Activated CD4-positive, alpha-beta T cell treated with anti-CD3 and anti-CD28 coated beads, Interleukin-2, amount 50 U/mL, for 4 hours (primary cell): ENCODE measurements at regions not wholly inside any gene's neighbourhood (a gene's known extent, or its start where the extent isn't known, plus 50 kb on each side); places are given as distances from the start of the nearest gene placed in this dataset.

Experiments
- DNase-seq, 2 experiments: peaks; one replicate each; pipeline ENCODE4 v3.0.0-alpha.2; 2020

DNA sequence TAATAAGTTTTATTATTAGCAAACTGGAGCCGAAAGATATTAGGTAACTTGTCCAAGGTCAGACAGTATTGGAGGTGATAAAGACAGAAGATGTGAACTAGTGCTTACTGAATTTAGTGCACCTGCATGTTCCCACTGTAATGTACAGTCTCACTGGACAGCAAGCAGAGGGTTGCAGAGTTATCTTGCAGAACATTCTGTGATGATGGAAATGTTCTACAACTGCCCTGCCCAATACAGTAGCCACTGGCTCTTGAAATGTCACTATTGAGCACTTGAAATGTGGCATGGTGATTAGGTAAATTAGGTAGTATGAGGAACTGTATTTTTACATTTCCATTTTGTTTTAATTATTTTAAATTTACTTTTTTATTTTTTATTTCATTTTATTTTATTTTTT lies 356.6 kb downstream of the EPHA4 start:
- DNase-seq = no peak

DNA sequence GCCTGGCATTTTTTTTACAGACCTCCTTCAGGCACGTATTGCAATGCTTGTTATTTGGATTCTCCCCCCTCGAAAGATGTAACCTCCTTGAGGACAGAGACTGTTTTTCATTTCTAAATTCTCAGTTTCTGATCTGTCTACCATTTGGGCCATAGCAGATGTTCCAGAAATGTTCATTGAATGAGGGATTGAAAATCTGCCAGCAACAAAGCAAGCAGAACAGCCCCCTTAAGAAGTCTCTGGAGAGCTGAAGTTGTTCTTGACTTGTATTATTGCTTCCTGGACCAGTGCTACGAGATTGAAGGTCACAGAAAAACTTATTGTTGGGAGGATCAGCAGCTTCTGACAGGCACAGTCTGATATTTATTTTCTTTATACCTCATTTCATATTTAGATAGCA lies 355.5 kb downstream of the EPHA4 start:
- no peak for DNase-seq

DNA sequence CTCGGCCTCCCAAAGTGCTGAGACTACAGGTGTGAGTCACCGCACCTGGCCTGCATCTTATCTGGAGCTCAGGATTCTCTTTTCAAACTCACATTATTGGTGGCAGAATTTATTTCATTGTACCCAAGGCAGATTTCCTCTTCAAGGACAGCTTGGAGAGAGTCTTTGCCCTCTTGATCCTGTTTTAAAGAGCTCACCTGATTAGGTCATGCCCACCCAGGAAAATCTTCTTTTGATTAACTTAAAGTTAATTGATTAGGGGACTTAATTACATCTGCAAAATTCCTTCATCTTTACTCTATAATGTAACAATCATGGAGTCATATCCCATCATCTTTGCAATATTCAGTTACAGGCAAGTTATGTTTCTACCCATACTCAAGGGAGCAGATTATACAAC lies 346.4 kb downstream of the EPHA4 start:
- no peak for DNase-seq

DNA sequence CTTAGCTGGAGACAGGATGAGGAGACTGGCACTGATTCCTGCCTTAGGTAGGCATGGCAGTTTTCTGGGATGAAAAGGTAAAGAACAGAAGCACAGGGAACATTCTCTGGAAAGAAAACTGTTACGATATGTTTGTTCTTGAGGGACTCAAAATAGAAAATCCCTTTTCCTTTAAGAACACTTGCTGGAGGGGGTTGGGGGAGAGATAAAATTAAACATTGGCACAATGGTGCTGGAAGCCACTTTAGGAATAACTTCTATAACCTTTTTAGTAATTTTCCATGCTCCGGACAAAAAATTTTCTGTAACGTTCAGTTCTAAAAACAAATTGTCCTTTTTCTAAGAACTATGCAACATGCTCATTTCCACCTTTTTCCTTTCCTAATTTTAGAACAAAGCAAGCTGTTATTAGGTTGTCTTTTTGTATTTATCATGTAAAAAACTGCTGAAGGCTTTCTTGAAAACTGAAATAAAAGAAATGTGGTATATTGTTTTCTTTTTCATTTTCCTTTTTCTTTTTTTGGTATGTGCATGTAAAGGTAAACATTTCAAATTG lies 343.8 kb downstream of the EPHA4 start:
- DNase-seq = no peak

DNA sequence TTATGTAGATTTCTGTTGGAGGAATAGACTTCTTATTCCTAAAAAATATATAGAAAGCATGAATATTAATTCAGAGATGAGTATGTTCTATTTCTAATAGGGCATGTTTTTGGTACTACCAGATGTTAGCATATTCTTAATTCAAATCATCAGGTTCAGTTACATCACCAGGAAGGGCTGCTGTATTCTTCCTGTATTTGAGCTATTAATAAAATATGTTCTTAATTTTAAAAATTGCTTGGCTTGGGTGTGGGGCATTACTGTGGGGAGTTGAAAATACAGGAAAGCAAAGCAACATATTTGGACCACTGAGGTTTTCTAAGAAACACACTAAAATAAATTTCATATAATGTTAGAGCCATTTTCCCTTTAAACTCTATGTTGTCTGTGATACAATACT lies 343.0 kb downstream of the EPHA4 start:
- no peak for DNase-seq

DNA sequence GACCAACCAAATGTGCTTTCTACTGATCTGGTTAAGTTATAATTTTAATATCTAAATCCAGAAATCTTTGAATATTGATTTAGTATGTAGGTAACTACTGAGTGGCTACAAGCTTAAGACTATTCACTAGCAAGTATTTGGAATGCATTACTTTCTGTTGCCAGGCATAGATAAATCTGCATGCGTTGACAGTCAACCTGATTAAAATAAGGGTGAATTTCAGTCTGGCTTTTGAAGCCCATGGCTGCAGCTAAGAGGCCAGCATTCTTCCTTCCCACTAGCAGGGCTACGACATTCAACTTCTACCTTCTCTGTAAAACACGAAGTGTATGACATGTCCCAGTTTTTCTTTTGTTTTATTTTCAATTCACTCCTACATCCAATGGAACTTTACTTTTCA lies 340.6 kb downstream of the EPHA4 start:
- DNase-seq = no peak

DNA sequence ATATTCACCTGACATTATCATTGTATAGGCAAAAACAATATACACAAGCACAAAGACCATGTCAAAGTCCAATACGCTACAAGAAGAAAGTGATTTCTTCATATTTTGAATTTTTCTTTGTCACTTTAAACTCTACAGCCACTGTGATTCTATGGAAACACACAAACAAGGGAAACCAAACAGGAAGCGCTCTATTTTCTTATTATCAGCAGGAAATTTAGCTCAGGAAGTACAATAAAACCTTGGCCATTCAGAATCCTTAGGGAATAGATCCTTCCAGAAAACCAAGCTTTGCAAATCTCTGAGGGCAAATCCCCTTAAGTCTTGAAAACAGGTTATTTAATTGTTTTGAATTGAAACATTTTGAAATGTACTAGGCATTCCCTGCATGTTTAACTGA lies 336.2 kb downstream of the EPHA4 start:
- no peak for DNase-seq

DNA sequence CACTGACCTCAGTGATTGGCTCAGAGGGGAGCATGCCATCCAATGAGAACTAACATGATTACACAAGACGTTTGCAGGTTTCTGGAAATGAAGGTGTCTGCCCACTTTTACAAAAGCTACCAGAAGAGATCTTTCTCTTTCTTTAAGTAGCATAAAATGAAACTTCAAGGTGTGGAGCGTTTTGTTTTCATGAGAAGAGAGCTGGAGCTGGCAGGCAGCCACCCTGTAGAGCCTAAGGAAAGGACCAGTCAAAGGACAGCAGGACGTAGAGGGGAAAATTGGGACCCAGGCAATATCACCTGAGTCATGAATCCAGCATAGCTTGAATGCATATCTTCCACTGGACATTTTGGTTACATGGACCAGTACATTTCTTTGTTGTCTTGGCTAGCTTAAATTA lies 331.0 kb downstream of the EPHA4 start:
- DNase-seq = no peak

DNA sequence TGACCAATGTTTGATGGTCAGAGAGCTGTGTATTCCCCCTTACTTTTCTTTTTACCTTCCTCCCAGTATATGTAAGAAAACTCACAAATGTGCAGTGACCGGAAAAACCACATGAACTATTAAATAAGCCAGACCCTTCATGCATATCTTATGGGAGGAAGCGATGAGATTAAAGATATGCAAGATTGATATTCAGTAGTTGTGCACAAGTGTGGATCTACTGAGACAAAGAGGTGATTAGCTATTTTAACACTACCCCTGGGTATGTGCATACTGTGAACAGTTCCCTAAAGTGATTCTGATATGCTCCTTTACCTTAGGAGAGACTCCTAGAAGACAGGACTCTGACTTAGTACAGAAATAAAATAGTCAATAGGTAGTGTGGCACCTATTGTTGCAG lies 328.3 kb downstream of the EPHA4 start:
- DNase-seq = no peak

DNA sequence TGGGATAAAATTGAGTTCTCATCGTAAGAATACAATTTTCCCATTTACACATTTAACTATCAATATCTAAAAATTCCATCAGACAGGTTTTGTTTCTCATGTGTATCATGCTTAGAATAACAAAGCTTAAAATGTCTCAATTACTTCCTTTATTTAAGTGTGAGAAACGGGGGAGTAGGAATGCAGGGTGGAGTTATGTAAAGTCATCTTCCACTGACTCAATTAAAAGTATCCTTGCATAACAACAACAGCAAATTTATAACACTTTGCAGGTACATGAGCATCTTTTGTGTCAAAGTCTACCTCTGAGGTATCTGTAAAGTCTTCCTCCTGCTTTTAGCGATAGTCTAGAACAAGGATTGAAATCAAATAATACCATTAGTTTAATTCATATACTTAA lies 327.1 kb downstream of the EPHA4 start:
- no peak for DNase-seq

DNA sequence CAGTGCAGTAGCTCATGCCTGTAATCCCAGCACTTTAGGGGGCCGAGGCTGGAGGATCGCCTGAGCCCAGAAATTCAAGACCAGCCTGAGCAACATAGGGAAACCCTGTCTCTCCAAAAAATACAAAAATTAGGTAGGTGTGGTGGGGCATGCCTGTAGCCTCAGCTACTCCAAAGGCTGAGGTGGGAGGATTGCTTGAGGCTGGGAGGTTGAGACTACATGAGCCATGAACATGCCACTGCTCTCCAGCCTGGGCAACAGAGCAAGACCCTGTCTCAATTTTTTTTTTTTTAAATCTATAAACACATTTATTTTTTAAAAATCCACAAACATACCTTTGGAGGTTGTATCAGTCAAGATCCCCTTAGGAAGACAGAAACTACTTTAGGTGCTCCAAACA lies 326.3 kb downstream of the EPHA4 start:
- DNase-seq = no peak

DNA sequence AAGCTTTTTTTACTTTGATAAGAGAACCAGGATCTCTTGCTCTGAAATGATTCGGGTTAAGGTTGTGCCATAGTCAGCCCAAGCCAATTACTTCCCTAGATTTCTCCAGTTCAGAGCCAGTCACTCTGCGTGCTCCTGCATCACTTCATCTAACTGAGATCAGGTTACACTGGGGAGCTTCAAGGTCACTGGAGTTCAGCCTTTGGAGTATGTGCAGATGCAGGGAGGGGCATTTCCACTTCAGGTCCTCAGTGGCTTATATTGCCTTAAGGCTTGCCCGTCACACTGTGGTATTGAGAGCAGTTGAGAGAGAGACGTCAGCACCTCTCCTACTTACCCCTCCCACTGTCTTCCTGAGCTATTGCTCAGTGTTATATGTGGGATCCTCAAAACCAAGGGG lies 317.8 kb downstream of the EPHA4 start:
- no peak for DNase-seq

DNA sequence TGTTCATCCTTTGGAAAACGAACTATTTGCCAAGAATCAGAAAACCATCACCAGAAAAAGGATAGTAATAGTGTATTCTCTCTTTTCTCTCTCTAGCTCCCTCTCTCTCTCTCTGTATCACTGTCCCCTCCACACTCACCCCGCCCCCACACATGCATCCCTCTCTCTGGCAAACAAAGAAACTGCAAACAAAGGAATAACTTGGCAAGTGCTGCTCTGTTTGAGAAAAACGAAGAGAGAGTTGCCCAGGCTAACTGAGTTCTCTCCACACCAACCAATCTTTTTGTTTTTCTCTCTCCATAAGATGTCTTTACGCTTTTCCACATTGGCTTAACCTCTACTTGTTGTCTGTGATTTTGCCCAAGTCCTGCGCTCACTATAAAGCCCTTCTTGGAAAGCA lies 316.2 kb downstream of the EPHA4 start:
- no peak for DNase-seq

DNA sequence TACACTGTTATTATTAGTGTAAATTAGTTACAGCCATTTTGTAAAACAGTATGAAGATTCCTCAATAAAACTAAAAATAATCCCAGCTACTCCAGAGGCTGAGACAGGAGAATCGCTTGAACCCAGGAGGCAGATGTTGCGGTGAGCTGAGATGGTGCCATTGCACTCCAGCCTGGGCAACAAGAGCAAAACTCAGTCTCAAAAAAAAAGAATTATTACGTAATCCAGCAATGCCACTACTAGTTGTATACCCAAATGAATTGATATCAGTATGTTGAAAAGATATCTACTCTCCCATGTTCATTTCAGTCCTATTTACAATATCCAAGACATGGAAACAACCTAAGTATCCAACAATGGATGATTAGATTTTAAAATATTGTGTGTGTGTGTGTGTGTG lies 313.6 kb downstream of the EPHA4 start:
- DNase-seq = no peak

DNA sequence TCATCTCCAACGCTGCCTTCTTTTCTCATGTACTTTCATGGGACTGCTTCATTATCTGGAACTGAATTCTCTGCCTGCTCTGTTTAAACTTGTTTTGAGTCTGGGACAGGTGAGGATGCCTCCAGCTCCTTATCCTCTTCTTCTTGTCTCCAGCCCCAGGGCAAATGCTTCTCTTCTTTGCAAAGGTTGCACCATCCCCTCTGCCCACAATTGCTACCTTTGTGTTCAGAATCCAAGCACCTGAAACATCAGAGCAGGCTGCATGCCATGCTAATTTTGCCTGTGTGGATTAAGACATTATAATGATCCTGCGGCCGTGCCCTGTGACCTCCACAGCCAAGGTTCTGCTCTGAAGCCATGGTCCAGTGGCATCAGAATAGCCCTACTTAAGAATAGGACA lies 309.5 kb downstream of the EPHA4 start:
- DNase-seq = no peak

DNA sequence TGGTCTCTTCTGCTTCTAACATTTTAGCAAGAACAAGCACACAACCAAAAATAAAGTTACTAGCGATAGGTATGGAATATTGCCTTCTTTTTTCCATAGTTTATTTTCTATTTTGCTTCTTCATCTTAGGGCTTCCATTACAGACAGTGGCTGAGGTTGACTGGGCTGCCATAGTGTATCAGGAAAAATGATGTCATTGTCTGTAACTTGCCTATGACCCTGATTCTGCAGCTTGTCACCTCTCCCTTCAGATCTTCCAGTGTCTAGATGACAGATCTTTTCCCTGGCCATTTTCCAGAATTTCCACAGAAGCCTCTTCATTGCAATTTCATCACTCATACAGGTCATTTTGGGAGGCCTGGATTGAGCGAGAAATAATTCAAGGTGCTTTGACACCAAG lies 308.5 kb downstream of the EPHA4 start:
- no peak for DNase-seq

DNA sequence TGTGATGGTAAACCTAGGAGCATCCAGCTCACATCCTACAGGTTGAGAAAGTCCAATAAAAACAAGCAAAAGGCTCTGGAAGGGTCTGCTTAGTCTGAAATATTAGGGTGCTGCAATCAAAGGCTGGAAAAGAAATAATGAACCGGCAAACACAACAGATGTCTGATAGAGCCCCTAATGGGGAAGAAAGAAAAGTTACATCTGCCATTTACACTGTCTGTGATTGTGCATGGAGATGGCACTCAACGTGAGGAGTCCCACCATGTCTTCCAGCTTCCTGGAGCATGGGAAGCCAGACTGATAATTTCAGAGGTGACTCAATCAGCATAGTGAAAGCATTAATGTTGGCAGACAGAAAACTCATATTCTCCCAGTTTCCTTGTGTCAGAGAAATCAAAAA lies 307.8 kb downstream of the EPHA4 start:
- no peak for DNase-seq

DNA sequence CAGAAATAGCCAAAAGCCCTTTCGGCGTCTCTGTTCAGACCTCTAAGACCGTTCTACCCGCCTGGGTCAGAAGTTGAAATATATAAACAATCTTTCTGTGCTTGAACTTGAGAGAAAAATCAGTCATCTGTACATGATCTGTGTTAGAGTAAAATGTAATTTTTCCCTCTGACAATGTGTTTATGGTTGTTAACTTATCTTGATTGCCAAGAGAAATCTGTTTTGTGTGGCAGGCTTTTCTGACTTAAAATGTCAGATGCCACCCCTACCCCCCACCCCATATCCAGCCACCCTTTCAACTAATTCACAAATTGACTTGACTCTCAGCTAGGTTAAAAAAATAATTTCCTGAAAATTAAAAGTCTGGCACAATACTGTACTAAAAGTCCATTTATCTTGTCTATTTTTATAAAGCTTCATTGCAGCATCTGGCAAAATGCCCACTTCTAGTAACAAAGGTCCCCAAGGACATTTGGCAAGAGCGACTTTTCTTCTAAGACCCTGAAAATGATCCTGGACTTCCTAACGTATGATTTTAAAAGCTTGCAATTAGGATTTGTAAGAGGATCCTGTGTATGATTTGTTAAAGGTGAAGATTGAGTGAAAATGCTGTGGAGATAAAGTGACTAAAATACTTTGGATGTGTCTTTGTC lies 304.2 kb downstream of the EPHA4 start:
- DNase-seq = no peak

DNA sequence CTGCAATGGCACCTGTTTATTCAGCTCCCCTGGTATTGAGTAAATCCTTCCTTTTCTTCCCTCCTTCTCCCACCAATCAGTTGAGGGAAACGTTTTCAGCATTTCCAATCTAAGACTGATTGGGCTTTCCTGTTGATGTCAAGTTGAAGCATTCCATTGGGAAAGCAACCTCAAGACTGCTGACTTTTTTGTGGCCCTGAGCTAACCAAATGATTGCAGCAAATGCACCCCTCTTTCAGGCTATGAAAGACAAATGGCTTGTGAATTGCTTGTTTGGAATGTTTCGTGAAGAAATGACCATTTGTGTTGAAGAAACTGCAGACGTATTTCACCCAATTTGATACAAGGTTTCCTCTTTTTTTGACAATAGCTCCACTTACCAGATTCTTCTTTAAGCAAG lies 303.5 kb downstream of the EPHA4 start:
- no peak for DNase-seq

DNA sequence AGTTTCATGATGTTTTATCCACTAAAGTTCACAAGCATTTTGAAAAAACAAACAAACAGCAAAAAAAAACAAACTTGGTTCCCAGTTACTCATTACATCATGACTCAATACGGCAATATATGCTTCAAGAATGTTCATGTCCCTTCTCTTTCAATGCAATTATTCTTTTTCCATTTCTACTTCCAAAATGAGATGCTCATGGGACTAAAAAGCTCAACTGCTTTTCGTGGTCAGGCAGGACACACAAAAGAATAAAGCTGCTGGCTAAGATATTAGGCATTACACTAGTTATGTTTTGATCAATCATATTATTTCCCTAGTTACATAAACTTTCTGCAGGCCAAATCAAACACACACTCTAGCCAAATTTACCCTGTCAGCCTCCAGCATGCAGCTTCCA lies 301.3 kb downstream of the EPHA4 start:
- DNase-seq = no peak

DNA sequence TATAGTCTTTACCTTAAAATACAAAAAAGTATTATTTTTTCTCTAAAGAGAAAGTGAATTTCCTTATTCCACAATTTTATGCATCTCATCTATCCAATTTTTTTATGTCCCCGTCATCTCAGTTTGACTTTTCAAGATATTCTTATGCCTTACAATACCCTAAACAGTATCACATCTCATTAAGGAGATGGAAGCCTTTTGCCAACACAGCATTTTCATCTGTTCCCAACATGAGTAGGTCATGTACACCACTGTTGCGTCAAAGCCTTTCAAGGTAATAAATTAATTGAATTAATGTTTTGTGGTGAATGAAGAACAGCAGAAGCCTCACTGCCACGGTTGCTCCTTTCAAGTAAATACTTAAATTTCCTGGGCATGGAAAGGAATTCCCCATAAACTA lies 299.4 kb downstream of the EPHA4 start:
- DNase-seq = no peak

DNA sequence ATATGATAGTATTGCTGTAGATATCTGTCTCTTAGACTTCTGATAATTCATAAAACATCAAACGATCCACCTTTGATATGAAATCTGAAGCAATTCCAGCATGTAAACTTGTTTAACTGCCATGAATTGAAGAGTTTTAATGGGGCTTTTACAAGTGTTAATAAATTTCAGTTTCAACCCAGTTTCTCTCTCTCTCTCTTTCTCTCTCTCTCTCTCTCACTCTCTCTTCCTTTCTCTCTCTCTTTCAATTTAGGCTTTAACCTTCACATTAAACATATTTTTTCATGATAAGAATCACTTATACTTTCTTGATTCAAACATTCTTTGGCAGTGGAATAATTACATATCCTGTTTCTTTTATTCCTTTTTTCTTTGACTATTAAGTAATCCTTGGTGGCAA lies 296.1 kb downstream of the EPHA4 start:
- DNase-seq = no peak

DNA sequence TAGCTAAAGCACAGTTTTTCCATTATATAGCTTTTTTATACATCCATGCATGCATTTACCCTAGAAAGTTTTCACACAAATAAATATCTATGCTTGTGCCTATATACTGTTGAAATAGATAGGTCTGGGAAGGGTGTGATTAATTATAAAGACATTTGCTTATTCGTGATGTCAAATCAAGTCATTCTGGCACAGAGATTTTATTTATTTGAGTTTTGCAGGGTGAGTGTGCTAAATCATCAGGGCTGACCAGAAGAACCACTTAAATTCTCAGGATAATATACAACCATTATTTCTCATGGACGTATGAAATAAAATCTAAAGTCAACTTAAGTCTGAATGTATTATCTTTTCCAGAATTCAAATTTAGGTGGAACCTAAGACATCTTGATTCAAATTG lies 295.5 kb downstream of the EPHA4 start:
- DNase-seq = no peak

DNA sequence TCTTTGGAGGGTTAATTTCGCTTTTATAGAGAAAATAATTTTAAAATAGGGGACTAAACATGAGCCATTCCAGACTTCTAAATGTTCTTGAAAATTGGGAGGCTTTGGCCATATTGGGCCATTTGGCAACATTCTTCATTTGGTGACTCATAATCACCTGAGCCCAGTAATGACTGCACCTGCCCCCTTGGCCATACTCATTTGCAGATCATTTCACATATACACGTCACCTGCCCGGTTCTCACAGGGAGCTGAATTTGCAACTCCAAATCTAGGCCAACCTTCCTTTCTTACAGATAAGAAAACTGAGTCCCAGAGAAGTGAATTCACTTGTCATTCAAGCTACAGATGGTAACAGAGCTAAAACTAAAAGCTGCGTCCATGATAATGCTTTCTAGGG lies 289.7 kb downstream of the EPHA4 start:
- no peak for DNase-seq

DNA sequence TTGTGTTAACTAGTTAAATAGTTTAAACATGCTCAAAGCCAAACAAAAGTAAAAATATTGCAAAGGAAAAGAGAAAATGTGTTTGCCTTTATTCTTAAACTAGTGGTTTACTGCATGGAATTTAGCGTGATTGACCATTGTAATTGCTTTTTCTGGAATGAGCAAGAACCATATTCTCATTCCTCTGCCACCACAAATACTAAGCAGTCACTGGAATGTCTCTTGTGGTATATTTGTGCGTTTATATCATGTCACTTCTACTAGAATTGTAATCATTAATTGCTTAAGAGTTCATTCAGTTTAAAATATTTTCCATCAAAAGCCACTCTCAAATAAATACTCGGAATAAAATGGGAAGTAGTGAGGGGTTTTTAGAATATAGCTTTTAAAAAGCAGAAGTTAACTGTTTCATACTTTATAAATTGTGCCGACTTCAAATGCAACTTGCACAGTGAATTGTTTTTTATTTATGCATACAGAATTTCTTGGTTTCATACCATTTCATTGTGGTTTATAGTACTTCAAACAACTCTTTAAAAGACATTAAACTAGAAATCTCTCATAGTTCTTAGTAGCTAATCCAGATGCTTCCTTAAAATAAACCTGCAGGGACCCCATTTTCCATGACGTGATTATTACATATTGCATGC lies 288.1 kb downstream of the EPHA4 start:
- no peak for DNase-seq
